Brain microvascular endothelial cell (primary cell): ENCODE measurements at regions not wholly inside any gene's neighbourhood (a gene's known extent, or its start where the extent isn't known, plus 50 kb on each side); places are given as distances from the start of the nearest gene placed in this dataset.

Source experiments
- DNase-seq: peaks from one replicate; pipeline ENCODE4 v3.0.0-alpha.2; 2020
- H3K27ac ChIP-seq: fragments of 250-450 bp; sonication (Bioruptor Pico); 2 replicates; pipeline ENCODE4 v1.5.1; 2020; ENCODE audit warnings: mild to moderate bottlenecking, moderate library complexity
- H3K27me3 ChIP-seq: fragments of 250-450 bp; sonication (Bioruptor Pico); replicated peaks from 2 replicates; pipeline ENCODE4 v1.5.1; 2020; ENCODE audit warnings: mild to moderate bottlenecking
- H3K36me3 ChIP-seq: fragments of 250-450 bp; sonication (Bioruptor Pico); replicated peaks from 2 replicates; pipeline ENCODE4 v1.5.1; 2020; ENCODE audit warnings: mild to moderate bottlenecking
- H3K4me3 ChIP-seq: 2 replicates; pipeline ENCODE4 v1.5.1; 2011; ENCODE audit warnings: low read depth, mild to moderate bottlenecking, control low read depth, low read length, moderate library complexity
- CTCF ChIP-seq: IDR thresholded peaks from 2 replicates; pipeline ENCODE4 v1.5.1; 2011; ENCODE audit warnings: low read depth, mild to moderate bottlenecking, moderate library complexity, low read length, control low read depth, inconsistent platforms; ENCODE audit errors: missing control alignments
- in situ Hi-C: cut with HindIII; loops from 2 replicates; pipeline ENCODE4 v1.10.0; 2017; ENCODE audit warnings: low sequenced_read_pairs, low pct_ligation_motif_present

- TF ChIP-seq CTCF: no peak
- DNase-seq: no peak
- in situ Hi-C loops: no loop called here
These were observed 499.8 kb upstream of the TBX3 start for GRCh38 chr12:115183752-115184151.

GRCh38 chr12:115177899-115178298 lies 493.9 kb upstream of the TBX3 start:
- no peak overlapping the region for H3K4me3 ChIP-seq
- no peak for TF ChIP-seq CTCF
- H3K27ac ChIP-seq: no peak overlapping the region
- no peaks in the 10 kb centered on the region for H3K27me3 ChIP-seq
- H3K36me3 ChIP-seq: no peaks in the 10 kb centered on the region
- in situ Hi-C loops: no loop called here
- no peak for DNase-seq

More at GRCh38 chr12:115183752-115184151, 499.8 kb upstream of the TBX3 start:
- Histone ChIP-seq H3K36me3 (no peaks in the 10 kb centered on the region), H3K27ac (no peak overlapping the region), H3K4me3 (no peak overlapping the region), H3K27me3 (no peaks in the 10 kb centered on the region)

- no peak for TF ChIP-seq CTCF
- Histone ChIP-seq H3K36me3 (no peaks in the 10 kb centered on the region), H3K27ac (no peak overlapping the region), H3K27me3 (no peaks in the 10 kb centered on the region), H3K4me3 (no peak overlapping the region)
- DNase-seq: no peak
- in situ Hi-C loops: no loop called here
These were observed 492.9 kb upstream of the TBX3 start for GRCh38 chr12:115176741-115177400.

- TF ChIP-seq CTCF: no peak
- H3K27ac ChIP-seq: no peak overlapping the region
- DNase-seq: no peak
- H3K36me3 ChIP-seq: no peaks in the 10 kb centered on the region
- no peaks in the 10 kb centered on the region for H3K27me3 ChIP-seq
- H3K4me3 ChIP-seq: no peak overlapping the region
- in situ Hi-C loops: loop anchor here (25.0 kb wide), 1 partner anchor 488 kb away; the partner anchor contains the start of gene TBX3
These were observed 490.9 kb upstream of the TBX3 start for GRCh38 chr12:115174920-115175319.

GRCh38 chr12:115172521-115172920 lies 488.5 kb upstream of the TBX3 start:
- no peak for TF ChIP-seq CTCF
- H3K27ac ChIP-seq: no peak overlapping the region
- no peak for DNase-seq
- H3K36me3 ChIP-seq: no peaks in the 10 kb centered on the region
- H3K4me3 ChIP-seq: no peak overlapping the region
- in situ Hi-C loops: loop anchor here (25.0 kb wide), 1 partner anchor 485 kb away; the partner anchor contains the start of gene TBX3
- no peaks in the 10 kb centered on the region for H3K27me3 ChIP-seq

- in situ Hi-C loops: loop anchor here (25.0 kb wide), 1 partner anchor 483 kb away; the partner anchor contains the start of gene TBX3
- no peaks in the 10 kb centered on the region for H3K27me3 ChIP-seq
- H3K27ac ChIP-seq: no peak overlapping the region
- no peak for TF ChIP-seq CTCF
- no peak overlapping the region for H3K4me3 ChIP-seq
- no peak for DNase-seq
- H3K36me3 ChIP-seq: no peaks in the 10 kb centered on the region
These were observed 486.0 kb upstream of the TBX3 start for GRCh38 chr12:115169981-115170380.
